ENCODE measurements at regions not wholly inside any gene's neighbourhood (a gene's known extent, or its start where the extent isn't known, plus 50 kb on each side); places are given as distances from the start of the nearest gene placed in this dataset.
"Not testable (repeated sequence)": the region's sequence is repeated elsewhere in the genome, so short reads cannot be mapped to it uniquely, and the experiment has no call there.

DNA sequence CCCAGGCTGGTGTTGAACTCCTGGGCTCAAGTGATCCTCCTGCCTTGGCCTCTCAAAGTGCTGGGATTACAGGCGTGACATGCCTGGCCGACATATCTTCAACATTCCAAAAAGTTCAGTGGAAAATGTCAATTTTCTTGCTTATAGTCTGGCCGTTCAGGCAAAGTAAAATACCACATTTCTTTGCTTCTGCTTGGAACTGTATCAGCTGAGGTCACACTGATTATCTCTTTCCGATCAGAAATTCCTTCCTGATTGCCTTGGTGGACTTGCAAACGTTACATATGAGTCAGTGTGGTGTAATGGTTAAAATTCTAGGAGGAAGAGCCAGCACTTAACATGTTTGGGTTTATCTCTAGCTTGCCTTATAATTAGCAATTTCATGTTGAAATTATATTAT is 170.6 kb upstream of the ERV3-1 start:
- POLR2A ChIA-PET; H3K4me1 ChIP-seq (ENCODE audit: insufficient read depth, low read length, poor library complexity, severe bottlenecking); BruUV-seq (replicated peaks); H3K79me2 ChIP-seq (ENCODE audit: insufficient read depth, low read depth, low read length); CTCF ChIA-PET (ENCODE audit: unreplicated experiment); H3K4me2 ChIP-seq (ENCODE audit: low read length); H2AFZ ChIP-seq (ENCODE audit: low read length); H3K9me2 ChIP-seq (ENCODE audit: insufficient read depth, low read length); DNase-seq (ENCODE audit: low spot score); H3K27ac ChIP-seq (ENCODE audit: low read depth, low read length, poor library complexity, severe bottlenecking); H4K20me1 ChIP-seq (ENCODE audit: insufficient read depth, low read length); H3K36me3 ChIP-seq (ENCODE audit: insufficient read depth, low read length); H3K4me3 ChIP-seq (ENCODE audit: low read depth, low read length, poor library complexity, severe bottlenecking); H3K9me3 ChIP-seq (ENCODE audit: low read length); intact Hi-C loops (cut with micrococcal nuclease; ENCODE audit: unreplicated experiment): not testable (repeated sequence)

DNA sequence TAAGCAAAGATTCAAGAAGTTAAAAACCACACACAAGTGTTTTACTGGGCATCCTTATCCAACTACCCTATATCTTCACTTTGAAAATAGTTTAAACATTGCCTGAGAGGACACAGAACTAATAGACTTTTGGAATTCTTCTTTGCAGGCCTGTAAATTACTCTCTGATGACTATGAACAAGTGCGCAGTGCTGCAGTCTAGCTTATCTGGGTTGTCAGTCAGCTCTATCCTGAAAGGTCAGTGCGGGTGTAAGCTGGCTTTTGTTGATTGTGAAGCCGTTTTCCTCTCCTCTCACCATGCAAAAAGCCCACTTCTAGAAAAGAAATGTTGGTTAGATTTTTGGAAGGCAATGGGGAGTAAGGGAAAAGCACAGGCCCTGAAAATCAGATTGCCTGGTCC is 143.6 kb upstream of the ERV3-1 start:
- H3K4me2 ChIP-seq (ENCODE audit: low read length); H3K9me3 ChIP-seq (ENCODE audit: low read length); POLR2A ChIA-PET; H3K4me1 ChIP-seq (ENCODE audit: insufficient read depth, low read length, poor library complexity, severe bottlenecking); DNase-seq (ENCODE audit: low spot score); H3K36me3 ChIP-seq (ENCODE audit: insufficient read depth, low read length); BruUV-seq (replicated peaks); H2AFZ ChIP-seq (ENCODE audit: low read length); H4K20me1 ChIP-seq (ENCODE audit: insufficient read depth, low read length); CTCF ChIA-PET (ENCODE audit: unreplicated experiment); H3K4me3 ChIP-seq (ENCODE audit: low read depth, low read length, poor library complexity, severe bottlenecking); intact Hi-C loops (cut with micrococcal nuclease; ENCODE audit: unreplicated experiment); H3K9me2 ChIP-seq (ENCODE audit: insufficient read depth, low read length); H3K27ac ChIP-seq (ENCODE audit: low read depth, low read length, poor library complexity, severe bottlenecking); H3K79me2 ChIP-seq (ENCODE audit: insufficient read depth, low read depth, low read length): not testable (repeated sequence)

DNA sequence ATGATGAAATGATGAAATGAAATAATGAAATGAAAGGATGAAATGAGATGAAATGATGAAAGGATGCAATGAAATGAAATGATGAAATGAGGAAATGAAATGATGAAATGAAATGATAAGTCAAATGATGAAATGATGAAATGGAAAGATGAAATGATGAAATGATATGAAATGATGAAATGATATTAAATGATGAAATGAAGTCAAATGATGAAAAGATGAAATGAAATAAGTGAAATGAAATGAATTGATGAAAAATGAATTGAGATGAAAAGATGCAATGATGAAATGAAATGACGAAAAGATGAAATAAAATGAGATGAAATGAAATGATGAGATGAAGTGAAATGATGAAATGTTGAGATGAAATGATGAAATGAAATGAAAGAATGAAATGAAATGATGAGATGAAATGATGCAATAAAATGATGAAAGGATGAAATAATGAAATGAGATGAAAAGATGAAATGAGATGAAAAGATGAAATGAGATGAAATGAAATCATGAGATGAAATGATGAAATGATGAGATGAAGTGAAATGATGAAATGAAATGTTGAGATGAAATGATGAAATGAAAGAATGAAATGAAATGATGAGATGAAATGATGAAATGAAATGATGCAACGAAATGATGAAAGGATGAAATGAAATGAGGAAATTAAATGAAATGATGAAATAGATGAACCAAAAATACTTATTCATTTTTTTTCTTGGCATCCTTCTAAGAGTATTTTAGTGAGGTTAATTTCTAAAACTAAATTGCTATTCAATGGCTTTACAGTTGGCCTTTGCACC is 139.8 kb upstream of the ERV3-1 start:
- H4K20me1 ChIP-seq (ENCODE audit: insufficient read depth, low read length); H3K27ac ChIP-seq (ENCODE audit: low read depth, low read length, poor library complexity, severe bottlenecking); H3K36me3 ChIP-seq (ENCODE audit: insufficient read depth, low read length); H3K4me3 ChIP-seq (ENCODE audit: low read depth, low read length, poor library complexity, severe bottlenecking); CTCF ChIA-PET (ENCODE audit: unreplicated experiment); H3K9me3 ChIP-seq (ENCODE audit: low read length); BruUV-seq (replicated peaks); H3K9me2 ChIP-seq (ENCODE audit: insufficient read depth, low read length); H2AFZ ChIP-seq (ENCODE audit: low read length); DNase-seq (ENCODE audit: low spot score); H3K79me2 ChIP-seq (ENCODE audit: insufficient read depth, low read depth, low read length); POLR2A ChIA-PET; H3K4me1 ChIP-seq (ENCODE audit: insufficient read depth, low read length, poor library complexity, severe bottlenecking); intact Hi-C loops (cut with micrococcal nuclease; ENCODE audit: unreplicated experiment); H3K4me2 ChIP-seq (ENCODE audit: low read length): not testable (repeated sequence)

DNA sequence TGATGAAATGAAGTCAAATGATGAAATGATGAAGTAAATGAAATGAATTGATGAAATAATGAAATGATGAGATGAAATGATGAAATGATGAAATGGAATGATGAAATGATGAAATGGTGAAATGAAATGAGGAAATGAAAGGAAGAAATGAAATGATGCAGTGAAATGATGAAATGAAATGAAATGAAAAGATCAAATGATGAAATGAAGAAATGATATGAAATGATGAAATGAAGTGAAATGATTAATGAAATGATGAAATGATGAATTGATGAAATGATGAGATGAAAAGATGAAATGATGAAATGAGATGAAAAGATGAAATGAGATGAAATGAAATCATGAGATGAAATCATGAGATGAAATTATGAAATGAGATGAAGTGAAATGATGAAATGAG is 139.2 kb upstream of the ERV3-1 start:
- H3K36me3 ChIP-seq (ENCODE audit: insufficient read depth, low read length); H3K9me3 ChIP-seq (ENCODE audit: low read length); BruUV-seq (replicated peaks); DNase-seq (ENCODE audit: low spot score); H3K27ac ChIP-seq (ENCODE audit: low read depth, low read length, poor library complexity, severe bottlenecking); H3K4me2 ChIP-seq (ENCODE audit: low read length); CTCF ChIA-PET (ENCODE audit: unreplicated experiment); H3K9me2 ChIP-seq (ENCODE audit: insufficient read depth, low read length); H3K4me1 ChIP-seq (ENCODE audit: insufficient read depth, low read length, poor library complexity, severe bottlenecking); H2AFZ ChIP-seq (ENCODE audit: low read length); intact Hi-C loops (cut with micrococcal nuclease; ENCODE audit: unreplicated experiment); H3K79me2 ChIP-seq (ENCODE audit: insufficient read depth, low read depth, low read length); POLR2A ChIA-PET; H4K20me1 ChIP-seq (ENCODE audit: insufficient read depth, low read length); H3K4me3 ChIP-seq (ENCODE audit: low read depth, low read length, poor library complexity, severe bottlenecking): not testable (repeated sequence)

DNA sequence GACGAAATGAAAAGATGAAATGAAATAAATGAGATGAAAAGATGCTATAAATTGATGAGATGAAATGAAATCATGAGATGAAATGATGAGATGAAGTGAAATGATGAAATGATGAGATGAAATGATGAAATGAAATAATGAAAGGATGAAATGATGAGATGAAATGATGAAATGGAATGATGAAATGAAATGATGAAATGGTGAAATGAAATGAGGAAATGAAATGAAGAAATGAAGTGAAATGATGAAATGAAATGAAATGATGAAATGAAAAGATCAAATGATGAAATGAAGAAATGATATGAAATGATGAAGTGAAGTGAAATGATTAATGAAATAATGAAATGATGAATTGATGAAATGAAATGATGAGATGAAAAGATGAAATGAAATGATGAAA is 138.5 kb upstream of the ERV3-1 start:
- intact Hi-C loops (cut with micrococcal nuclease; ENCODE audit: unreplicated experiment); H3K4me2 ChIP-seq (ENCODE audit: low read length); H2AFZ ChIP-seq (ENCODE audit: low read length); H3K27ac ChIP-seq (ENCODE audit: low read depth, low read length, poor library complexity, severe bottlenecking); H3K9me3 ChIP-seq (ENCODE audit: low read length); H3K4me1 ChIP-seq (ENCODE audit: insufficient read depth, low read length, poor library complexity, severe bottlenecking); H3K4me3 ChIP-seq (ENCODE audit: low read depth, low read length, poor library complexity, severe bottlenecking); POLR2A ChIA-PET; DNase-seq (ENCODE audit: low spot score); H3K9me2 ChIP-seq (ENCODE audit: insufficient read depth, low read length); CTCF ChIA-PET (ENCODE audit: unreplicated experiment); BruUV-seq (replicated peaks); H3K36me3 ChIP-seq (ENCODE audit: insufficient read depth, low read length); H3K79me2 ChIP-seq (ENCODE audit: insufficient read depth, low read depth, low read length); H4K20me1 ChIP-seq (ENCODE audit: insufficient read depth, low read length): not testable (repeated sequence)

DNA sequence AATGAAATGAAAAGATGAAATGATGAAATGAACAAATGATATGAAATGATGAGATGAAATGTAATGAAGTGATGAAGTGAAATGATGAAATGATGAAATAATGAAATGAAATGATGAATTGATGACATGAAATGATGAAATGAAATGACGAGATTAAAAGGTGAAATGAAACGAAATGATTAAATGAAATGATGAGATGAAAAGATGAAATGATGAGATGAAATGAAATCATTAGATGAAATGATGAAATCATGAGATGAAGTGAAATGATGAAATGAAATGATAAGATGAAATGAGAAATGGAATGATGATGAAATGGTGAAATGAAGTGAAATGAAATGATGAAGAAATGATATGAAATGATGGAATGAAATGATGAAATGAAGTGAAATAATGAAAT is 138.1 kb upstream of the ERV3-1 start:
- POLR2A ChIA-PET; H3K9me3 ChIP-seq (ENCODE audit: low read length); DNase-seq (ENCODE audit: low spot score); H2AFZ ChIP-seq (ENCODE audit: low read length); H3K36me3 ChIP-seq (ENCODE audit: insufficient read depth, low read length); H3K79me2 ChIP-seq (ENCODE audit: insufficient read depth, low read depth, low read length); H3K27ac ChIP-seq (ENCODE audit: low read depth, low read length, poor library complexity, severe bottlenecking); BruUV-seq (replicated peaks); intact Hi-C loops (cut with micrococcal nuclease; ENCODE audit: unreplicated experiment); H3K4me3 ChIP-seq (ENCODE audit: low read depth, low read length, poor library complexity, severe bottlenecking); CTCF ChIA-PET (ENCODE audit: unreplicated experiment); H3K4me2 ChIP-seq (ENCODE audit: low read length); H3K9me2 ChIP-seq (ENCODE audit: insufficient read depth, low read length); H3K4me1 ChIP-seq (ENCODE audit: insufficient read depth, low read length, poor library complexity, severe bottlenecking); H4K20me1 ChIP-seq (ENCODE audit: insufficient read depth, low read length): not testable (repeated sequence)

DNA sequence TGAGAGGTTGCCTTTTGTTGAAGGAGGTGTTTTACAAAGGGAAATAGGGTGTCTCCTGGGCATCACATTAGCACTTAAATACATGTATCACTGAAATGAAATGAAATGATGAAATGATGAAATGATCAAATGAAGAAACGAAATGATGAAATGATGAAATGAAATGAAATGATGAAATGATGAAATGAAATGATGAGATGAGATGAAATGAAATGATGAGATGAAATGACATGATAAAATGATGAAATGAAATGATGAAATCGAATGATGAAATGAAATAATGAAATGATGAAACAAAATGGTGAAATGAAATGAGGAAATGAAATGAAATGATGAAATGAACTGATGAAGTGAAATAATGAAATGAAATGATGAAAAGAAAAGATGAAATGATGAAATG is 137.6 kb upstream of the ERV3-1 start:
- H3K4me1 ChIP-seq (ENCODE audit: insufficient read depth, low read length, poor library complexity, severe bottlenecking); H3K79me2 ChIP-seq (ENCODE audit: insufficient read depth, low read depth, low read length); intact Hi-C loops (cut with micrococcal nuclease; ENCODE audit: unreplicated experiment); H3K4me2 ChIP-seq (ENCODE audit: low read length); H3K9me2 ChIP-seq (ENCODE audit: insufficient read depth, low read length); H4K20me1 ChIP-seq (ENCODE audit: insufficient read depth, low read length); H3K4me3 ChIP-seq (ENCODE audit: low read depth, low read length, poor library complexity, severe bottlenecking); H2AFZ ChIP-seq (ENCODE audit: low read length); H3K36me3 ChIP-seq (ENCODE audit: insufficient read depth, low read length); POLR2A ChIA-PET; BruUV-seq (replicated peaks); CTCF ChIA-PET (ENCODE audit: unreplicated experiment); H3K27ac ChIP-seq (ENCODE audit: low read depth, low read length, poor library complexity, severe bottlenecking); DNase-seq (ENCODE audit: low spot score); H3K9me3 ChIP-seq (ENCODE audit: low read length): not testable (repeated sequence)
